ENCODE measurements at regions not wholly inside any gene's neighbourhood (a gene's known extent, or its start where the extent isn't known, plus 50 kb on each side); places are given as distances from the start of the nearest gene placed in this dataset.

- DNase-seq (ENCODE audit: low read depth in 3 of 3) = no peak
Measured at GRCh38 chr9:115941561-115942315, 211.9 kb upstream of the PAPPA start.

GRCh38 chr9:115943431-115944165 lies 210.0 kb upstream of the PAPPA start:
- DNase-seq (ENCODE audit: low read depth in 3 of 3) = no peak

- no peak for DNase-seq (ENCODE audit: low read depth in 3 of 3)
Measured at GRCh38 chr9:115944166-115944948, 209.2 kb upstream of the PAPPA start.

GRCh38 chr9:115945009-115945431 lies 208.6 kb upstream of the PAPPA start:
- no peak for DNase-seq (ENCODE audit: low read depth in 3 of 3)

GRCh38 chr9:115946530-115946929 lies 207.1 kb upstream of the PAPPA start:
- DNase-seq (ENCODE audit: low read depth in 3 of 3) = no peak

- no peak for DNase-seq (ENCODE audit: low read depth in 3 of 3)
Measured at GRCh38 chr9:115951977-115952376, 201.6 kb upstream of the PAPPA start.

- DNase-seq (ENCODE audit: low read depth in 3 of 3) = no peak
Measured at GRCh38 chr9:115952430-115953292, 200.9 kb upstream of the PAPPA start.

GRCh38 chr9:115956371-115956770 lies 197.2 kb upstream of the PAPPA start:
- no peak for DNase-seq (ENCODE audit: low read depth in 3 of 3)

- DNase-seq (ENCODE audit: low read depth in 3 of 3) = no peak
Measured at GRCh38 chr9:115957585-115957984, 196.0 kb upstream of the PAPPA start.

- DNase-seq (ENCODE audit: low read depth in 3 of 3) = no peak
Measured at GRCh38 chr9:115964710-115965347, 188.8 kb upstream of the PAPPA start.

GRCh38 chr9:115966660-115967059 lies 186.9 kb upstream of the PAPPA start:
- no peak for DNase-seq (ENCODE audit: low read depth in 3 of 3)

- DNase-seq (ENCODE audit: low read depth in 3 of 3) = no peak
Measured at GRCh38 chr9:115969096-115969495, 184.5 kb upstream of the PAPPA start.

GRCh38 chr9:115972362-115972761 lies 181.2 kb upstream of the PAPPA start:
- no peak for DNase-seq (ENCODE audit: low read depth in 3 of 3)

- DNase-seq (ENCODE audit: low read depth in 3 of 3) = no peak
Measured at GRCh38 chr9:115972843-115973595, 180.6 kb upstream of the PAPPA start.

GRCh38 chr9:115976781-115977180 lies 176.8 kb upstream of the PAPPA start:
- DNase-seq (ENCODE audit: low read depth in 3 of 3) = no peak

GRCh38 chr9:115978091-115978490 lies 175.5 kb upstream of the PAPPA start:
- DNase-seq (ENCODE audit: low read depth in 3 of 3) = no peak

- no peak for DNase-seq (ENCODE audit: low read depth in 3 of 3)
Measured at GRCh38 chr9:115978659-115979096, 174.9 kb upstream of the PAPPA start.

- no peak for DNase-seq (ENCODE audit: low read depth in 3 of 3)
Measured at GRCh38 chr9:115980054-115980453, 173.5 kb upstream of the PAPPA start.

GRCh38 chr9:115980502-115980901 lies 173.1 kb upstream of the PAPPA start:
- no peak for DNase-seq (ENCODE audit: low read depth in 3 of 3)

GRCh38 chr9:115980976-115981375 lies 172.6 kb upstream of the PAPPA start:
- DNase-seq (ENCODE audit: low read depth in 3 of 3) = no peak
